Common myeloid progenitor, CD34-positive (primary cell): ENCODE measurements at regions not wholly inside any gene's neighbourhood (a gene's known extent, or its start where the extent isn't known, plus 50 kb on each side); places are given as distances from the start of the nearest gene placed in this dataset.
A peak's percentile ranks its signal among the peaks of the same experiment; 100 is the strongest.

Experiments
- CTCF ChIA-PET: fragments of 350-600 bp; sonication (Branson Sonifier 250); formaldehyde crosslinking; loops from one replicate; lab custom pipeline; 2021; ENCODE audit warnings: antibody characterized with exemption; lab: Charles Lee
- POLR2A ChIA-PET: fragments of 350-600 bp; sonication (Branson Sonifier 250); formaldehyde crosslinking; loops from one replicate; lab custom pipeline; 2021; ENCODE audit warnings: antibody characterized with exemption; lab: Charles Lee
- DNase-seq, 3 donors: peaks; one replicate each; pipeline versions ENCODE4 v3.0.0 to v3.0.0-alpha.2; 2013
- H3K27ac ChIP-seq, 2 experiments: 1 replicate in 1 of 2; 2 replicates in 1 of 2; pipeline ENCODE4 v1.7.0; 2013; ENCODE audit warnings: inconsistent platforms in 2 of 2, low read length in 2 of 2, mild to moderate bottlenecking in 2 of 2, low read depth in 1 of 2, moderate library complexity in 1 of 2; ENCODE audit not compliant: severe bottlenecking in 2 of 2, insufficient read depth in 1 of 2, poor library complexity in 1 of 2
- H3K27me3 ChIP-seq, 5 experiments: replicated peaks in 2 of 5; 1 replicate in 3 of 5; 2 replicates in 2 of 5; pipeline versions ENCODE4 v1.6.1 to v1.7.0; 2013; ENCODE audit warnings: low read length in 4 of 5, mild to moderate bottlenecking in 2 of 5, moderate library complexity in 2 of 5, inconsistent platforms in 1 of 5; ENCODE audit not compliant: insufficient read depth in 5 of 5, control insufficient read depth in 4 of 5
- H3K36me3 ChIP-seq, 4 experiments: 1 replicate in 2 of 4; 2 replicates in 2 of 4; pipeline versions ENCODE4 v1.6.1 to v1.7.0; 2013; ENCODE audit warnings: low read length in 3 of 4, control low read depth in 1 of 4, mild to moderate bottlenecking in 1 of 4; ENCODE audit not compliant: control insufficient read depth in 4 of 4, insufficient read depth in 4 of 4
- H3K4me1 ChIP-seq, 4 experiments: 1 replicate in 3 of 4; 2 replicates in 1 of 4; pipeline versions ENCODE4 v1.6.1 to v1.7.1; 2013; ENCODE audit warnings: low read length in 3 of 4, mild to moderate bottlenecking in 3 of 4, control low read depth in 1 of 4, inconsistent platforms in 1 of 4, moderate library complexity in 1 of 4; ENCODE audit not compliant: control insufficient read depth in 4 of 4, insufficient read depth in 4 of 4; ENCODE audit errors: control extremely low read depth in 1 of 4
- H3K4me3 ChIP-seq, 7 experiments: 1 replicate in 4 of 7; 2 replicates in 3 of 7; pipeline versions ENCODE4 v1.5.1 to v1.7.0; 2013; ENCODE audit warnings: mild to moderate bottlenecking in 7 of 7, low read length in 6 of 7, moderate library complexity in 6 of 7, inconsistent platforms in 2 of 7, low read depth in 2 of 7, control low read depth in 1 of 7; ENCODE audit not compliant: insufficient read depth in 4 of 7, control insufficient read depth in 1 of 7; ENCODE audit errors: extremely low read depth in 1 of 7
- H3K9me3 ChIP-seq, 5 experiments: 1 replicate in 4 of 5; 2 replicates in 1 of 5; pipeline versions ENCODE4 v1.6.1 to v1.7.1; 2013; ENCODE audit warnings: low read length in 4 of 5, mild to moderate bottlenecking in 2 of 5, inconsistent platforms in 1 of 5, low read depth in 1 of 5, moderate library complexity in 1 of 5; ENCODE audit not compliant: control insufficient read depth in 4 of 5, insufficient read depth in 2 of 5; ENCODE audit errors: control extremely low read depth in 1 of 5
- WGBS: methylation state at CpG from one replicate; pipeline ENCODE4 v1.1.5; 2013; ENCODE audit not compliant: insufficient coverage; 5-methylcytosine and 5-hydroxymethylcytosine counted together

DNA sequence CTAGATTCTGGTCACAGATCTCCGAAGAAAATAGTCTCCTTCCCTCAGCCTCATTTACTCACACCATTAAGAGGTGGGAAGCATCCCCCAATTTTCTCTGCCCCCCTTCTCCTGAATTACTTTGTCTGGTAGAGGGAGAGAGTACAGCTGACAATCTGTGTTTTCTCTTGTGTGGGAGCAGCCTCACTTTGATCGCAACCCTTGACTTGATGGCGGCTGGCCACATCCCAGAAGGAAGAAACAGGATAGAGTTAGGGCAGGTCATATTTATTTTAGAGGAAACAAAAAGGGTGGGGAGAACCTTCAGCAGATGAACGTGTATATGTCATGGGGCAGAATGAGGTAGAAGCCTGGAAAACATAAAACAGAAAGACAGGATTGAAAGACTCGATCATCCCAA lies 82.4 kb upstream of the FAM171A1 start:
- WGBS = 86% methylated on average over 4 of the region's 5 CpGs
- Histone ChIP-seq H3K9me3 (peaks cover 0 to 5% (median 2%) of the 10 kb centered on the region in 5 experiments), H3K4me1 (peaks cover 0 to 7% (median 0%) of the 10 kb centered on the region in 4 experiments), H3K27me3 (peaks cover 0 to 4% (median 2%) of the 10 kb centered on the region in 5 experiments), H3K27ac (no peak overlapping the region), H3K4me3 (no peak overlapping the region), H3K36me3 (no peaks in the 10 kb centered on the region)
- ChIA-PET POLR2A (no interaction called here), CTCF (no interaction called here)
- no peak for DNase-seq

DNA sequence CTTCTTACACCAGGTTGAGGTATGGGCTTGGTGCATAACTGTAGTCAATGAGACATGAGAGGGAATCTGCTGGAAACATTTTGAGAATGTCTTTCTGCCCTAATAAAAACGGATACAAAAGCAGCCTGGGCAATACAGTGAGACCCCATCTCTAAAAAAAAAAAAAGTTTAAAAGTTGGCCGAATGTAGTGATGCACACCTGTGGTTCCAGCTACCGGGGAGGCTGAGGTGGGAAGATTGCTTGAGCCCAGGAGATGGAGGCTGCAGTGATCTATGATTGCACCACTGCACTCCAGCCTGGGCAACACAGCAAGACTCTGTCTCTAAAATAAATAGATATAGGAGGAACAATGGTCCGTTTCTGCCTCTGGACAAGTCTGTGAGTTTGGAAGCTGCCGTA lies 81.5 kb upstream of the FAM171A1 start:
- H3K27me3 ChIP-seq = peaks cover 0 to 4% (median 0%) of the 10 kb centered on the region in 5 experiments
- CTCF ChIA-PET = no interaction called here
- H3K4me3 ChIP-seq = no peak overlapping the region
- POLR2A ChIA-PET = no interaction called here
- no peak for DNase-seq
- H3K36me3 ChIP-seq = no peaks in the 10 kb centered on the region
- H3K27ac ChIP-seq = no peak overlapping the region
- peaks cover 0 to 7% (median 0%) of the 10 kb centered on the region in 4 experiments for H3K4me1 ChIP-seq
- H3K9me3 ChIP-seq = peaks cover 0 to 4% (median 2%) of the 10 kb centered on the region in 5 experiments
- 96% methylated on average over 3 of the region's 5 CpGs for WGBS

DNA sequence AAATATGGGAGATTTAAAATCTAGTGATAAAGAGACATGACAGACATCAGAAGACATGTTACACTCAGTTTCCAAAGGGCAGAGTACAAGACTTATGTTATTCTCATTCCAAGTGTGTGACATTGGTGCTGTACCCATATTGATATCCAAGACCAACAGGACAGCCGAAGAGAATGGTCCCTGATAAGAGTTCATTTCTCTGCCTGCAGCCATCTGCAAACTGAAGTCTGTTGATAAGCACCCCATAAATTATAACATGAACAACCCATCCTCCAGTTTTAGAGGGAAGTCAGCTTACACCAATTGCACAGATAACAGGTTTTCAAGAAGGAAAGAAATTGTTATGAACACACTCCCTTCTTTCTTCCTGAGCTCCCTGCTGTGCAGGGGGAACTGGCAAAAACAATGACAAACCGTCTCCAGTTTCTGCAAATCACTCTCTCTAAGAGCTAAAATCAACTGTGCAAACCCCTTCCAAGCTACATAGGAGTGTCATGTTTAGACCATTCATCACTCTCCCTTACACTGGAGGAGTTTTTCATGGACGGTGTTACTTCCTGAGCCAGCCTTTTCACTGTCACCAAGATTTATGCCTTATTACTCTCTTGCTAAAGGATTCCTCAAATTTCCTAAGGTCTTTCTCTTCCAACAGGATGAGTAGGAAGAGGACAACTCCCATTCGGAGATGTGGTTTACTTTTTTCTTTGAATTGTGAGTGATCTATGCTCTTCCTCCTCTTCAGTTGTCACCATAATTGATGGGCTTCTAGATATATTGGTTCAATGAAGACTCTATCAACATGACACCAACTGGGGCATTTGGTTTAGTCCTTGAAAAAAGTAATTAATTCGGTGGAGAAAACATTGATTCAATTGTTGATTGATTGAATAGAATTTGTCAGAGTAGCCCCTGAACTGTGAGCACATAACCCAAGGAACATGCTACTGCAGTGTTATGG lies 80.3 kb upstream of the FAM171A1 start:
- Histone ChIP-seq H3K9me3 (no peaks in the 10 kb centered on the region), H3K27ac (no peak overlapping the region), H3K4me3 (no peak overlapping the region), H3K36me3 (no peaks in the 10 kb centered on the region), H3K27me3 (peaks cover 0 to 7% (median 0%) of the 10 kb centered on the region in 5 experiments), H3K4me1 (peaks cover 0 to 7% (median 0%) of the 10 kb centered on the region in 4 experiments)
- DNase-seq = peak; percentile 31 to 74 (median 47)
- 46% methylated on average over 3 of the region's 5 CpGs for WGBS
- ChIA-PET POLR2A (no interaction called here), CTCF (interaction anchor here (0.9 kb wide), 1 partner anchor 18 kb away, joined by 3 read pairs; no protein-coding TSS in a partner anchor)

DNA sequence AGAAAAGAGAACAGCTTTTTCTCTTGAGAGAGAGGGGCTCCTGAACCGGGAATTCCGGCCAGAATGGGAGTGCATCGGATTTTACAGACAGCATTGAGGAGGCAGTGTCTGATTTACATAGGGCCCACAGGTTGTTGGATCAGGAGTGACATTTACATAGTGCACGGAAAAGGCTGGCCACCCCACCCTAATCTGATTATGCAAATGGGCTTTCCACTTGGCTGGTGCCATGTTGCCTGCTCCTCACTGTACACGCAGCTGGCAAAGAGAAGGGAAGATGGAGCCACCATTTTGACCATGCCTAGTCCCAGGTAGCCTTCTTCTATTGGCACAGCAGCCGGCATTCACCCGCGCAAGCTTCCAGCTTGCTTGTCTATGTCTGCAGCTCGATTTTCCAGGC lies 77.5 kb upstream of the FAM171A1 start:
- Histone ChIP-seq H3K4me3 (no peak overlapping the region), H3K27me3 (peaks cover 0 to 6% (median 0%) of the 10 kb centered on the region in 5 experiments), H3K9me3 (no peaks in the 10 kb centered on the region), H3K36me3 (no peaks in the 10 kb centered on the region), H3K4me1 (peaks cover 0 to 7% (median 0%) of the 10 kb centered on the region in 4 experiments), H3K27ac (no peak overlapping the region)
- WGBS = 95% methylated on average over 8 of the region's 9 CpGs
- no peak for DNase-seq
- ChIA-PET POLR2A (no interaction called here), CTCF (no interaction called here)

DNA sequence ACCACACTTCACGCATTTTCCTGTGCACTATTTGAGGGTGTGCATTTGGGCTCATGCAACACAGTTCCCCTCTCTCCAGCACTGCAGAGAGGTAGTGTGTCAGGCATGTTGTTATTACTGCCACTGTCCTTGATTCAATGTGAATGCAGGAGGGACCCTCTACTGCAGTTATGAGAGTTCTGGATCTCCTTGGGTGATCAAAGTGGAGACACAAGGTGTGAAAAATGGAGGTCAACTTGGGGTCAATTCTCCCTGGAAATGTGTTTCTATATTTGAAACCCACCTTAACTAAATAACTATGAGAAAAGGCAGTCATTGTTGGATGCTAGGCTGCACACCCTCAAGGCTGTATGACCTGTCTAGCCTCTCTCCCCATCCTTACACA lies 73.9 kb upstream of the FAM171A1 start:
- Histone ChIP-seq H3K9me3 (no peaks in the 10 kb centered on the region), H3K27me3 (peaks cover 0 to 11% (median 2%) of the 10 kb centered on the region in 5 experiments), H3K27ac (no peak overlapping the region), H3K36me3 (no peaks in the 10 kb centered on the region), H3K4me3 (no peak overlapping the region), H3K4me1 (no peaks in the 10 kb centered on the region)
- no peak for DNase-seq
- POLR2A ChIA-PET = no interaction called here
- no CpG with 5 or more reads among the region's 1 CpG for WGBS
- CTCF ChIA-PET = interaction anchor here (1.1 kb wide), 1 partner anchor 16 kb away, joined by 4 read pairs; no protein-coding TSS in a partner anchor

DNA sequence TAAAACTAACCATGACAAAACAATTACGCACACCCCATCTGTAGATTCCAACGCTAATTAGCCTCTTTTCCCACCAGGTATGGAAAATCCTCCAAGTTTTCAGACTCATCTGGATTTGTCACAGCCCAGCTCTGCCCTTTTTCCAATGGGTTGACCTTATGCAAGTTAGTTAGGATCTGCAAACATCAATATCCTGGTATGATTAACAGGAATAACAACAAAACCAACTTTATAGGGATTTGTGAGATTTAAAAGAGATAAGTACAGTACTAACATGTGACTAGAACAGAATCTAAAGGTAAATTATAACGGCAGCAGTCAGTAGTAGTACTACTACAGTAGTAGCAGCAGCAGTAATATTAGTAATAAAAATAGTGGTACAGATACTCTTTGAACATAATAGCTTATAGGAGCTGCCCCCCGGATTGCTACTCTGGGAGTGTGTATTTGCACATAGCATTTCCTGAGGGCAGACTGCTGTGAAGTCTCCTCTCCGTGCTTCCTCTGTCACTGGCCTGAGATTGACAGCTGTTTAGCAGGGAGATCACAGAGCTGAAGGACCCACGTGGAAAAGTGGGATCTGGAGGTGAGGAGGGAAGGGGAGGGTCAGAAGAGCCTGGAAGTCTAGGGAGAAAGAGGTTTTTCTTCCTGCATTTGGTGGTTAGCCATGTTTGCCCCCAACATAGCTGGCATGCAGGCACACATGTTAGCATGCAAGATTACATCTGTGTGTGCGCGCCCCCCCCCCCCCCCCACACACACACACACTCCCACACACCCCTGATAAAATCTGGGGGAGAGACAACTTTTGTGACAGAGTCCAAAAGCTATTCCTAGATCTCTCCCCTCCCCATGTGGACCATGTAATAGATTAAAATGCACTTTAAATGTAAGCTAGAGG lies 73.3 kb upstream of the FAM171A1 start:
- H3K27ac ChIP-seq = no peak overlapping the region
- H3K36me3 ChIP-seq = no peaks in the 10 kb centered on the region
- peaks cover 0 to 10% (median 2%) of the 10 kb centered on the region in 5 experiments for H3K27me3 ChIP-seq
- no peak for DNase-seq
- H3K4me3 ChIP-seq = no peak overlapping the region
- POLR2A ChIA-PET = no interaction called here
- no peaks in the 10 kb centered on the region for H3K9me3 ChIP-seq
- 64% methylated on average over 4 of the region's 8 CpGs for WGBS
- peaks cover 0 to 4% (median 0%) of the 10 kb centered on the region in 4 experiments for H3K4me1 ChIP-seq
- CTCF ChIA-PET = interaction anchor here (1.1 to 1.2 kb wide), 2 partner anchors 9 to 16 kb away, joined by 4 read pairs; no protein-coding TSS in a partner anchor
